ENCODE measurements at regions not wholly inside any gene's neighbourhood (a gene's known extent, or its start where the extent isn't known, plus 50 kb on each side); places are given as distances from the start of the nearest gene placed in this dataset.

DNA sequence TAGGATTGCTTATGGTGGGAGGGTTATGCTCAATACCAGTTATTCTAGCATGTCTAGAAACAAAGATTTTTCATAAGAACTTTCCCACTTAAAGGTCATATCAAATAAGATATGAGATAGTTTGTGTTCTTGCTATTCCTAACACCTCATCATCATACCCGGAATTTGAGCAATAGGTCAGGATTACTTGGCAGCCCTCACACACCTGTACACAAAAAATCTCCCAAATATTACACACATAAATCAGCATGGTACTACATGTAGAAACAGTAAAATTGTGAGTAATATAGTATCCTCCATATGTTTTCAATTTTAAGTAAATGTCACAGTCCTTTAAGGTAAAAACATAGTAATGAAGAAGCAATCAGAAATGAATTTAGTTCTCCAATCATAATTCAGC is 113.7 kb downstream of the SLC25A46 start:
- Histone ChIP-seq H3K4me3 (ENCODE audit: low read length) (no peak overlapping the region), H3K27ac (ENCODE audit: low read depth, low read length) (no peak overlapping the region), H3K9ac (ENCODE audit: extremely low read depth, low read length, poor library complexity, severe bottlenecking) (no peak overlapping the region), H3K27me3 (ENCODE audit: control insufficient read depth, insufficient read depth, low read length, poor library complexity, severe bottlenecking) (no peaks in the 10 kb centered on the region), H3K4me1 (ENCODE audit: control insufficient read depth, insufficient read depth, low read length) (no peaks in the 10 kb centered on the region), H3K9me3 (ENCODE audit: control insufficient read depth, low read length) (no peaks in the 10 kb centered on the region), H3K36me3 (ENCODE audit: control insufficient read depth, insufficient read depth, low read length) (no peaks in the 10 kb centered on the region)
- no peak for DNase-seq
- Mint-ChIP-seq H3K36me3 (ENCODE audit: low read depth) (no peaks in the 10 kb centered on the region), H3K4me3 (no peak overlapping the region), H3K27ac (no peak overlapping the region), H3K4me1 (no peaks in the 10 kb centered on the region), H3K27me3 (ENCODE audit: insufficient read depth) (no peaks in the 10 kb centered on the region), H3K9me3 (peaks cover 7% of the 10 kb centered on the region)
- WGBS, 2 experiments (ENCODE audit: insufficient coverage in 1 of 2, insufficient read length in 1 of 2): no CpG with 5 or more reads among the region's 1 CpG
- TF ChIP-seq, protein P1, sequence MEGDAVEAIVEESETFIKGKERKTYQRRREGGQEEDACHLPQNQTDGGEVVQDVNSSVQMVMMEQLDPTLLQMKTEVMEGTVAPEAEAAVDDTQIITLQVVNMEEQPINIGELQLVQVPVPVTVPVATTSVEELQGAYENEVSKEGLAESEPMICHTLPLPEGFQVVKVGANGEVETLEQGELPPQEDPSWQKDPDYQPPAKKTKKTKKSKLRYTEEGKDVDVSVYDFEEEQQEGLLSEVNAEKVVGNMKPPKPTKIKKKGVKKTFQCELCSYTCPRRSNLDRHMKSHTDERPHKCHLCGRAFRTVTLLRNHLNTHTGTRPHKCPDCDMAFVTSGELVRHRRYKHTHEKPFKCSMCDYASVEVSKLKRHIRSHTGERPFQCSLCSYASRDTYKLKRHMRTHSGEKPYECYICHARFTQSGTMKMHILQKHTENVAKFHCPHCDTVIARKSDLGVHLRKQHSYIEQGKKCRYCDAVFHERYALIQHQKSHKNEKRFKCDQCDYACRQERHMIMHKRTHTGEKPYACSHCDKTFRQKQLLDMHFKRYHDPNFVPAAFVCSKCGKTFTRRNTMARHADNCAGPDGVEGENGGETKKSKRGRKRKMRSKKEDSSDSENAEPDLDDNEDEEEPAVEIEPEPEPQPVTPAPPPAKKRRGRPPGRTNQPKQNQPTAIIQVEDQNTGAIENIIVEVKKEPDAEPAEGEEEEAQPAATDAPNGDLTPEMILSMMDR (conservative IDR thresholded peaks at IDR 0.05): no peak

DNA sequence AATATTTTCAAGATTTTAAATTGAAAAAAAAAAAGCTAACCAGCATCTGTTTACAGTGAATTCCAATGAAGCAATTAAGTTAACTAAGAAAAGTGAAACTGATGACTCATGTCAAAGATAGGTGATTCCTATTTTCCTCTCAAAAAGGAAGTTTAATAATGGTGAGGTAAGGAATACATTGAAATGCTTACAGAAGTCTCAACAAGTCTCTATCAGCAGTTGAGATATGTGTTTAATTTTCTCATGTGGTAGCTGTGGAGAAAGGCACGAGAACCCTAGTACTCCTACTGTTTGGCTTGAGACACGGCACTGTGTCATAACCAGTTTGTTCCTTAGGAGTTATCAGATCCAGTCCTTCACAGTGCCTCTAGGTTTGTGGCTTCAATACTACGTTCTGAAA is 114.5 kb downstream of the SLC25A46 start:
- Mint-ChIP-seq H3K4me3 (no peak overlapping the region), H3K4me1 (no peaks in the 10 kb centered on the region), H3K27ac (no peak overlapping the region), H3K36me3 (ENCODE audit: low read depth) (no peaks in the 10 kb centered on the region), H3K9me3 (peaks cover 7% of the 10 kb centered on the region), H3K27me3 (ENCODE audit: insufficient read depth) (no peaks in the 10 kb centered on the region)
- Histone ChIP-seq H3K36me3 (ENCODE audit: control insufficient read depth, insufficient read depth, low read length) (no peaks in the 10 kb centered on the region), H3K27me3 (ENCODE audit: control insufficient read depth, insufficient read depth, low read length, poor library complexity, severe bottlenecking) (no peaks in the 10 kb centered on the region), H3K27ac (ENCODE audit: low read depth, low read length) (no peak overlapping the region), H3K4me3 (ENCODE audit: low read length) (no peak overlapping the region), H3K4me1 (ENCODE audit: control insufficient read depth, insufficient read depth, low read length) (no peaks in the 10 kb centered on the region), H3K9me3 (ENCODE audit: control insufficient read depth, low read length) (no peaks in the 10 kb centered on the region), H3K9ac (ENCODE audit: extremely low read depth, low read length, poor library complexity, severe bottlenecking) (no peak overlapping the region)
- DNase-seq: no peak
- TF ChIP-seq, protein P1 (conservative IDR thresholded peaks at IDR 0.05): no peak
- 85% methylated on average over 3 of the region's 3 CpGs for WGBS, 2 experiments (ENCODE audit: insufficient coverage in 1 of 2, insufficient read length in 1 of 2)

DNA sequence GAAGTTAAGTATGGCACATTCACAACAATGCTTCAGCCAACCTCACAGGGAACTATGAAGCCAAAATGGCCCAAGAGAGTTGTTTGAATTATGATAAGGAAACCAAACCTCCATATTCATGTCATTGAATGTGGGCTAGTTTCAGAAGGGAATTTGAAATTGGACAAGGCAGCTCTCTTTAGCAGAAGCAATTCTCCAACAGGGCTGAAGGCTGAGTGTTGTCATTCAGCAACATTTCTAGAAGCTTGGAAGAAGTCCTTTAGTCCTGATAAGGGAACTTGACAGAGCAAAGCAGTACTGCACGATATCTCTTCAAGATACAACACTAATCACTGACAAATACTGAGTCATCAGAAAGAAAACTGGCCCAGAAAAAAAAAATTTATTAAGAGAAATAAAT is 115.4 kb downstream of the SLC25A46 start:
- no peaks in the 10 kb centered on the region for H3K27me3 Mint-ChIP-seq (ENCODE audit: insufficient read depth)
- no peaks in the 10 kb centered on the region for H3K36me3 Mint-ChIP-seq (ENCODE audit: low read depth)
- H3K9me3 Mint-ChIP-seq: peaks cover under 1% of the 10 kb centered on the region

More for the DNA sequence above, 115.4 kb downstream of the SLC25A46 start:
- TF ChIP-seq, protein P1 (conservative IDR thresholded peaks at IDR 0.05): no peak
- Histone ChIP-seq H3K4me1 (ENCODE audit: control insufficient read depth, insufficient read depth, low read length) (no peaks in the 10 kb centered on the region), H3K36me3 (ENCODE audit: control insufficient read depth, insufficient read depth, low read length) (no peaks in the 10 kb centered on the region), H3K27ac (ENCODE audit: low read depth, low read length) (no peak overlapping the region), H3K9ac (ENCODE audit: extremely low read depth, low read length, poor library complexity, severe bottlenecking) (no peak overlapping the region), H3K4me3 (ENCODE audit: low read length) (no peak overlapping the region), H3K27me3 (ENCODE audit: control insufficient read depth, insufficient read depth, low read length, poor library complexity, severe bottlenecking) (no peaks in the 10 kb centered on the region), H3K9me3 (ENCODE audit: control insufficient read depth, low read length) (no peaks in the 10 kb centered on the region)
- no peak overlapping the region for H3K4me3 Mint-ChIP-seq
- WGBS, 2 experiments (ENCODE audit: insufficient coverage in 1 of 2, insufficient read length in 1 of 2): 80% methylated on average over 1 of the region's 1 CpG; no CpG with 5 or more reads in 1 of the 2 experiments
- no peak overlapping the region for H3K27ac Mint-ChIP-seq
- no peaks in the 10 kb centered on the region for H3K4me1 Mint-ChIP-seq
- no peak for DNase-seq

Data from endodermal cell (in vitro differentiated cells).